HG02870 (cell line): ENCODE measurements at regions not wholly inside any gene's neighbourhood (a gene's known extent, or its start where the extent isn't known, plus 50 kb on each side); places are given as distances from the start of the nearest gene placed in this dataset.

Source experiments
- ATAC-seq: cut with Tn5 transposase; IDR thresholded peaks from one replicate; pipeline ENCODE4 v1.9.1; 2021; ENCODE audit warnings: mild to moderate bottlenecking, moderate library complexity; ENCODE audit not compliant: unreplicated experiment

DNA sequence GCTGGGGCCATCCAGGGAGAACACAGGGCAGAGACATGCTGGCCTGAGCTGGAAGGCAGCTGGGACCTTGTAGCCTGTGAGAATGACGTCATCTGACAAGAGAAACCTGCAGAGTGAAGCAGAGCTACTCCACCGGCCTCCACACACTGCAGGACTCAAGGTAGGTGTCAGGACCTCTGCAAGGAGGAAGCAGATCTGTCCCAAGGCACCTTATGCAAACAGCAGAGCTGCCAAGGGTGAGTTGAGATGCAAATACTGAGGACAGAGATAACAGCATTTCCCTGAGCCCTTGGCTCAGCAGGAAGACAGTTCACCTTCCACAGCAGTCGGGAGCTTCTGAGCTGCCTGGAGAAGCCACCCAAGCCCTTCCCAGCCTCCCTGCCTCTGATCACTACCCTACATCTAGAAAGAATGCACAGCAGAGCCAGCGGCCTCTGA, 51.9 kb upstream of the IGSF9B start:
- ATAC-seq, result peak; percentile 72

DNA sequence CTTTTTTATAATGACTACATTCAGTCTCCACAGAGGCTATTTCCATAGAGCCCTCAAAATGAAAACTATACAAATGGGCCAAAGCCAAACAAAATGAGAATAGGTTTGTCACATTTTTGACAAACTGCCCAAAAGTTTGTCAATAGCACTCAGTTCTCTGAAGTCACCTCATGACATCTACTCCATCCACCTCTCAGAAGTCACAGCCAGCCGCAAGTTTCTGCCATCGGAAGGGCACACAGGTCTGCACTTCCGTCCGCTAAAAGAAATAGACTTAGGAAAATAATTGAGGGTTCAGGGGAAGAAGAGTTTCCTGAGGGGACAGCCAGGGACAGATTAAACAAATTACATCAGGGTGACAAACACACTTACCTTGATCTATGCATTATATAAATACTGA, 55.4 kb upstream of the JAM3 start:
- ATAC-seq, result no peak

DNA sequence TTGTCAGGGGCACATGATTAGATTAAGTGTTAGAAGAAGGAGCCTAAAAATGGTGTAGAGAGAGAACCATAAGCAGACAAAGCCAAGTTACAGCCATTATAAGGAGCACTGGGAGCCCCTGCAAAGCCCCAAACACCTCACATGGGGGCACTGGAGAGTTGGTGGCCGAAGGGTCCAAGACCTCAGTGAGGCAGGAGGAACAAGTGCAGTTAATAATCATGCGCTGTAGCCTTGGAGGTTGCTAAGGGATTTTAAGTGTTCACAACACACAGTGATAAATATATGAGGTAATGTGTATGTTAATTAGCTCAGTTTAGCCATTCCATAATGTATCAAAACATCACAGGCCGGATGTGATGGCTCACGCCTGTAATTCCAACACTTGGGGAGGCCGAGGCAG, 54.4 kb upstream of the JAM3 start:
- ATAC-seq, result no peak

DNA sequence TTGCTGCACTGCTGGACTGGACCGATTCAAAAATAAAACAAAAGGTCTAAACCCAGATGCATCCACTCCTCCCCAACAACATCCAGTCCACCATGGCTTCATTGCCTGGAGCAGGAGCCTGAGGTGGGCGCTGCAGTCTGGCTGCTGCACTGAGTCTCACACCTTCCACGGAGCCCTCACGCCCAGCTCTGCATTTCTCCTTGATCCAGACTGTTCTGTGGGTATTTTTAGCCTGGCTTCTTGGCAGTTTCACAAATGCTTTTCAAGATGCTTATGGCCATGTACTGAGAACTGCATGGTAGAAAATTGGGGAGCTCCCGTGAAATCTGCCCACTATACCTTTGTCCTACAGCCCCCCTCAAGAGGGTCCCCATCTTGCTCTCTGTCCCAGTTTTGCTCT, 53.3 kb upstream of the JAM3 start:
- ATAC-seq, result no peak

DNA sequence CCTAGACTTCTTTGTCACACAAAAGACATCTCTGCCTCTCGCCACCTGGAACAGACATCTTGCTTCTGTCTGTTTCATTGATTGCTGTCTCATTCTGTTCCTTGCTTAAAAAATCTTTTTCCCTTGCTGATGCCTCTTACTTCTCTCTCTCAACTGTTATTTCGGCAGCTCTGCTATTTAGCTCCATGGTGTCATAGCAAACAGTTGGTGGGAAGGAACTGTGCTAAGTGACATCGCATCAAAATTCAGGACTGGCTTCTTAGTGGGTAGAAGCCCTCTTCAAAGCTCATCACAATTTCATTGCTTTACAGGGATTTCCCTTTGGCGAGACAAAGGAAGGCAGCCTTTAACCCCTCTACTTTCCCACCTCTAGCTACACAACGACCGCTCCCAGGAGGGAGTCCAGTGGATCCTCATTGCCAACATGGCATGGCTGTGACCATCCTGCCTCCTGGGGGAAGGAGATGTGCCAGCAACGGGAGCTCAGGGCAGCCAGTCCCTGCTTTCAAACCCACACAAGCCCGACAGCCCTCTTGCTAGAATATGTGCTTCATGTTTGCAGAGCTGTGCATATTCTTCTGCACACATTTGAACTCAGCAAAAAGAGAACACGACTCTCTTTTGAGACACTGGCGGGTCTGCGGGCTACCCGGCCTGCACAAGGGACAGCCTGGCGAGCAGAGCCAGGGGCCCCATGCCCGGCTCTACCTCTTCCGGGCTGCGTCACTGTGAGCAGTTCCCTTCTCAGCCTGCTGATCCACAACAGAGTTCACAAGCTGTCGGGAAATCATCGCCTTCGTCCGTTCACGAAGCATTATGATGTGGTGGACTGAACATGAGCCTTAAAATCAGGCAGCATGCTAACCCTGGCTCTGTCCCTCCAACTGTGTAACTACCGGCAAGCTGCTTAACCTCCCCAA, 51.1 kb upstream of the JAM3 start:
- ATAC-seq, result no peak
